Stimulated activated CD4-positive, alpha-beta T cell treated with anti-CD3 and anti-CD28 coated beads, Interleukin-4, amount 100 ng/mL, for 1 hour (primary cell): ENCODE measurements at regions not wholly inside any gene's neighbourhood (a gene's known extent, or its start where the extent isn't known, plus 50 kb on each side); places are given as distances from the start of the nearest gene placed in this dataset.
A peak's percentile ranks its signal among the peaks of the same experiment; 100 is the strongest.

Experiments used
- DNase-seq: peaks from one replicate; pipeline ENCODE4 v3.0.0-alpha.2; 2020

GRCh38 chr7:35533902-35534301 is 161.0 kb downstream of the HERPUD2 start:
- no peak for DNase-seq

DNA sequence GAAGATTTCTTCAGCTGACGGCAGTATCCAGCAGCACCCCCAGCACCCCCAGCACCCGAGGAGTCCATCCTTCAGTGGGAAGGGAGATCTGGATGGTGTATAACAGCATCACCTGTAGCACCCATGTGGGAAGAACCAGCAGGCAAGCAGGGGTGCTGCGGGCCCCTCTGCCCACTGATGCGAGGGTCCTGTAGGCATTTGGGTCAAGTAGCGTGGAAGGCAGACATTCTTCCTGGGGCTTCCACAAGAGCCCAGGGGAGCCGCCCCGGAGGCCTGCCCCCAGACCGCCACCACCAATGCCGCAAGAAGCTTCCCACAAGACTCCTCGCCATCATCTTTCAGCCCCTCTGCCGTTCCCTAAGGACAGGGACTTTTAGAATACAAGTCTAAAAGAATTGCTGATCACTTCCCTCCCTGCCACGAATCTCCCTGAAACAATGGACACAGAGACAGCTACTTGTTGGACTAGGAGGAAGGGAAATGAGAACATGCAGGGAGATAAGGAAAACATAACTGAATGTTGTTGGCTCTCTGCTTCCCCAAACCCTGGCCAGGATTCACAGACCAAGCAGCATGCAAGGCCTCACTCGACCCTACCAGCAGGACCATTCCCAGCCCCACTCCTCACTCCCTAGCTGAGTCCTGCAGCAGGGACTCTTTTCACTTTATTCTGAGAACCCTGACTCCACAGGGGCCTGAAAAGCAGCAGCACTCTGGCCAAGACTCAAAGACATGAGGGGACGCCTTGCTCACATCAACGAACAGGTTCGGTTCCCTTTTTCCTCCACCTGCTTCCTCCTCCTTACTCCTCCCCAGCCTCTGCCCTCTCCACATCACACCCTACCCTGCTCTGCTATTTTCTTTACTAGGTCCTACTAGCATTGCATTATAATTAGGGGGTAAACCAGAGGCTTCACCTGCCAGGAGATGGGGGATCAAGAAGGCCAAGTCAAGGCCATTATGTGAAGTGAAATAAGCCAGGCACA is 164.5 kb downstream of the HERPUD2 start:
- DNase-seq = no peak

GRCh38 chr7:35529713-35530112 is 165.2 kb downstream of the HERPUD2 start:
- no peak for DNase-seq

DNA sequence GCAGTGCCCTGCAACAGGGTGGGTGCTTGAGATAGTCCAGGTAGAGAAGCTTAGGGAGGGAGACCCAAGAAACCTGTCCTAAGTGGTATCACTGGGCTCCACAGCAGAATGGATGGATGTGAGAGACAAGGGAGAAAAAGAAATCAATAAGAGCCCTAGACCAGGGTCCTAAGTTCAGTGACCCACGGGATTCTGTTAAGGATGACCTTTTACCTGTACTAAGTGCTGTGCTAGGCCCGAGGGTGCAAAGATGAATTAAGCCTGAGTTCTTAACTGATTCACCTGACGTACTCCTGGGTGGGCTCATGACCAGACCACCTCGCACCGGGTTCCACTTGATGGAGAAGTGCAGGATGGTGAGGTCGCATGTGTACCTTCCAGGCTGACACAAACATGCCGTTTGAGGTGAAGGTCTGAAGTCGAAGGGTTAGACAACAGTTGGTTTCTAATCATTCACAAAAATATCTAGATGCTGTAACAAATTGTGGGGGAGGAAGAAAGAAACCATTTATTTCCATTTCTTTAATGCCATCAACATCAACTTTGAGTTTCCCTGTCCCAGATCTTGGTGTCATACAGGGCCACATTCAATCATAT is 166.5 kb downstream of the HERPUD2 start:
- no peak for DNase-seq

- DNase-seq = no peak
These were observed 168.3 kb downstream of the HERPUD2 start for GRCh38 chr7:35526645-35527044.

DNA sequence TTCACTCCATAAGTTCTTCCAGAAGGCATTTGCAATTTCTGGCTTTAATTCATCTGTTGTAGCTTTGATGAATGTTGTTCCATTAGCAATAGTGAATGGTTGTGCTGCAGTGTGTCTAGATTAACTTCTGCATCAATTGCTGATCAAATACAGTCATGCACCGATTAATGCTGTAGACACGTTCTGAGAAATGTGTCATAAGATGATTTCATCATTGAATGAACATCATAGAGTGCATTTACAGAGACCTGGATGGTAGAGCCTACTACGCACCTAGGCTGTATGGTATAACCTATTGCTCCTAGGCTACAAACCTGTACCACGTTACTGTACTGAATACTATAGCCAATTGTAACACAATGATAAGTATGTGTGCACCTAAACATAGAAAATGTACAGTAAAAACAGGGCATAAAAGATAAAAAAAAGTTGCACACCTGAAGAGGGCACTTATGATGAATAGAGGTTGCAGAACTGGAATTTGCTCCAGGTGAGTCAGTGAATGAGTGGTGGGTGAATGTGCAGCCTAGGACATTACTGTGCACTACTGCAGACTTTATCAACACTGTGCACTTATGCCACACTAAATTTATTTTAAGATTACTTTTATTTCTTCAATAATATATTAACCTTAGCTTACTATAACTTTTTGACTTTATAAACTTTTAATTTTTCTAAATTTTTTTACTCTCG is 170.7 kb downstream of the HERPUD2 start:
- no peak for DNase-seq

- no peak for DNase-seq
These were observed 171.6 kb downstream of the HERPUD2 start for GRCh38 chr7:35523292-35523691.

DNA sequence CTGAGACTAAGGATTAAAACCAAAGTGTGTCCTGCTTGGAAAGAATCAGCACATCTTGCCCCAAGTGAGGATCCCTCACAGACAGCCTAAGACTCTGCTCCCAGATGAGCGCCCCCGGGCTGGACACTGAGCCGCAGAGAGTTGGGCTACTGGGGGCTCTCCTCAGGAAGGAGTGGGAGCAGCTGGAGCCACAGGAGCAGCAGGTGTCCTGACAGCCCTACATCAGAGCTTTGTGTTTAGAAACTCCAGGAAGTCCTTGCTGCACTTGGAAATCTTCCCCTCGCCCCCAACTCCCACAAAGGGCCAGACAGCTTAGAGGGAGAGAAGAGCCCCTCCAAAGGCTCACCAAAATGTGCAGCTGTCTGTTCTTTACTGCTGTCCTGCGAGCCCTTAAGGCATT is 172.2 kb downstream of the HERPUD2 start:
- no peak for DNase-seq

DNA sequence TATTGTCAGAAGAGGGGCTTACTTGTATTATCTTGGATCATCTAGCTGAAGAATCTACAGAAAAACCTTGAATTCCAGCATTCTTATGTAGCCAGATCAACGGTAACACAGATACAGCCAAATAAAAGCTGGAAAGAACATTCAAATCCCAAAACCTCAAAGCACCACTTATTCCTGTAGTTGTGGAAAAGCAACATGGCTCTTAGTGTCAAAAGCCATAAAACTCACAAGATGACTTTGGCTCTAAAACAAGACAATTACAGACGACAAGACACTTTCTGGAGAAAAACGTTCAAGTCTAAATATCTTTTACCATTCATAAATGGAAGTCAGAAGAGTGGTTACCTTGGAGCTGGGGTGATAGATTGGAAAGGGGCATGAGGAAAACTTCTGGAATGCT is 173.0 kb downstream of the HERPUD2 start:
- no peak for DNase-seq

- no peak for DNase-seq
These were observed 173.9 kb downstream of the HERPUD2 start for GRCh38 chr7:35520810-35521625.

- DNase-seq = peak; percentile 21
These were observed 174.7 kb downstream of the HERPUD2 start for GRCh38 chr7:35519971-35520809.

- DNase-seq = no peak
These were observed 176.2 kb downstream of the HERPUD2 start for GRCh38 chr7:35518767-35519166.

GRCh38 chr7:35516498-35516897 is 178.4 kb downstream of the HERPUD2 start:
- no peak for DNase-seq

- DNase-seq = no peak
These were observed 181.1 kb downstream of the HERPUD2 start for GRCh38 chr7:35513828-35514227.

GRCh38 chr7:35513195-35513594 is 181.7 kb downstream of the HERPUD2 start:
- no peak for DNase-seq

- no peak for DNase-seq
These were observed 182.2 kb downstream of the HERPUD2 start for GRCh38 chr7:35512716-35513115.

GRCh38 chr7:35508623-35509400 is 186.1 kb downstream of the HERPUD2 start:
- DNase-seq = no peak

GRCh38 chr7:35505066-35505465 is 189.9 kb downstream of the HERPUD2 start:
- DNase-seq = no peak

- DNase-seq = no peak
These were observed 190.6 kb downstream of the HERPUD2 start for GRCh38 chr7:35504365-35504764.

GRCh38 chr7:35501681-35502080 is 193.3 kb downstream of the HERPUD2 start:
- DNase-seq = no peak

- DNase-seq = no peak
These were observed 195.7 kb downstream of the HERPUD2 start for GRCh38 chr7:35499226-35499625.
